GM23248 (cell line): ENCODE measurements at regions not wholly inside any gene's neighbourhood (a gene's known extent, or its start where the extent isn't known, plus 50 kb on each side); places are given as distances from the start of the nearest gene placed in this dataset.

Source experiments
- DNase-seq: peaks from one replicate; pipeline ENCODE4 v3.0.0-alpha.2; 2015
- H2AFZ ChIP-seq: fragments of 200-600 bp; sonication (generic); 2 replicates; pipeline ENCODE4 v1.6.1; 2016; ENCODE audit warnings: antibody characterized with exemption
- H3F3A ChIP-seq: fragments of 200-600 bp; sonication (generic); 2 replicates; pipeline ENCODE4 v1.6.1; 2016; ENCODE audit warnings: mild to moderate bottlenecking, antibody characterized with exemption, mixed run types; ENCODE audit not compliant: insufficient read depth
- H3K27ac ChIP-seq: fragments of 200-600 bp; sonication (generic); 2 replicates; pipeline ENCODE4 v1.5.1; 2016; ENCODE audit warnings: mild to moderate bottlenecking
- H3K27me3 ChIP-seq: fragments of 200-600 bp; sonication (generic); replicated peaks from 2 replicates; pipeline ENCODE4 v1.6.1; 2016; ENCODE audit warnings: mild to moderate bottlenecking; ENCODE audit not compliant: insufficient read depth
- H3K36me3 ChIP-seq: fragments of 200-600 bp; sonication (generic); 2 replicates; pipeline ENCODE4 v1.6.1; 2016; ENCODE audit warnings: low read depth, mild to moderate bottlenecking
- H3K4me1 ChIP-seq: fragments of 200-600 bp; sonication (generic); 2 replicates; pipeline ENCODE4 v1.6.1; 2016; ENCODE audit warnings: mild to moderate bottlenecking; ENCODE audit not compliant: insufficient read depth
- H3K4me2 ChIP-seq: fragments of 200-600 bp; sonication (generic); one replicate; pipeline ENCODE4 v1.6.1; 2016; ENCODE audit warnings: mild to moderate bottlenecking; ENCODE audit not compliant: unreplicated experiment
- H3K4me3 ChIP-seq: fragments of 200-600 bp; sonication (generic); 2 replicates; pipeline ENCODE4 v1.5.1; 2016; ENCODE audit warnings: mild to moderate bottlenecking
- H3K79me2 ChIP-seq: fragments of 200-600 bp; sonication (generic); 2 replicates; pipeline ENCODE4 v1.6.1; 2016; ENCODE audit warnings: mild to moderate bottlenecking; ENCODE audit not compliant: insufficient read depth
- H3K9ac ChIP-seq: fragments of 200-600 bp; sonication (generic); 2 replicates; pipeline ENCODE4 v1.6.1; 2016; ENCODE audit warnings: mild to moderate bottlenecking
- H3K9me2 ChIP-seq: fragments of 200-600 bp; sonication (generic); 2 replicates; pipeline ENCODE4 v1.6.1; 2016; ENCODE audit warnings: mixed run types, mild to moderate bottlenecking, moderate library complexity; ENCODE audit not compliant: insufficient read depth
- H3K9me3 ChIP-seq: fragments of 200-600 bp; sonication (generic); one replicate; pipeline ENCODE4 v1.6.1; 2017; ENCODE audit warnings: low read depth
- H4K20me1 ChIP-seq: fragments of 200-600 bp; sonication (generic); 2 replicates; pipeline ENCODE4 v1.6.0; 2016; ENCODE audit not compliant: insufficient read depth
- EZH2 ChIP-seq: fragments of 200-600 bp; sonication (generic); IDR thresholded peaks from 2 replicates; pipeline ENCODE4 v1.6.1; 2018; ENCODE audit warnings: antibody characterized with exemption, mild to moderate bottlenecking; ENCODE audit not compliant: insufficient read depth, poor library complexity, severe bottlenecking
- EZH2phosphoT487 ChIP-seq: fragments of 200-600 bp; sonication (generic); IDR thresholded peaks from 2 replicates; pipeline ENCODE4 v1.6.1; 2018; ENCODE audit warnings: antibody characterized with exemption, moderate library complexity, mild to moderate bottlenecking, low read depth; ENCODE audit not compliant: insufficient read depth
- WGBS, 2 experiments: methylation state at CpG; one replicate each; pipeline ENCODE4 v1.1.6; 2015 to 2017; ENCODE audit warnings: low lambda C conversion rate in 2 of 2, low coverage in 1 of 2; ENCODE audit errors: missing lambda C conversion rate in 2 of 2; 5-methylcytosine and 5-hydroxymethylcytosine counted together
- in situ Hi-C: fragments of 300-500 bp; cut with MboI; formaldehyde crosslinking; loops from 2 replicates; pipeline ENCODE4 v1.15.0; 2020

- 6 to 29% methylated on average over 1 of the region's 1 CpG for WGBS, 2 experiments
- no peak for TF ChIP-seq EZH2phosphoT487
- TF ChIP-seq EZH2: no peak
Observed at GRCh38 chr19:28829359-28829758, 383.6 kb downstream of the UQCRFS1 start.

GRCh38 chr19:28828276-28828870 lies 384.6 kb downstream of the UQCRFS1 start:
- in situ Hi-C loops: no loop called here
- Histone ChIP-seq H3K9me3 (no peaks in the 10 kb centered on the region), H4K20me1 (no peaks in the 10 kb centered on the region), H3K4me1 (no peaks in the 10 kb centered on the region), H3F3A (no peaks in the 10 kb centered on the region), H2AFZ (no peak overlapping the region), H3K4me3 (no peak overlapping the region), H3K4me2 (no peak overlapping the region), H3K9ac (no peak overlapping the region), H3K27ac (no peak overlapping the region), H3K9me2 (no peaks in the 10 kb centered on the region), H3K27me3 (peaks cover 6% of the 10 kb centered on the region), H3K36me3 (no peaks in the 10 kb centered on the region), H3K79me2 (no peaks in the 10 kb centered on the region)
- TF ChIP-seq EZH2phosphoT487 (no peak), EZH2 (no peak)
- no peak for DNase-seq
- 22 to 28% methylated on average over 10 of the region's 10 CpGs for WGBS, 2 experiments

More at GRCh38 chr19:28829359-28829758, 383.6 kb downstream of the UQCRFS1 start:
- no peak for DNase-seq
- Histone ChIP-seq H3K36me3 (no peaks in the 10 kb centered on the region), H3K4me3 (no peak overlapping the region), H3F3A (no peaks in the 10 kb centered on the region), H2AFZ (no peak overlapping the region), H3K4me1 (no peaks in the 10 kb centered on the region), H3K9ac (no peak overlapping the region), H3K4me2 (no peak overlapping the region), H3K9me2 (no peaks in the 10 kb centered on the region), H3K79me2 (no peaks in the 10 kb centered on the region), H3K27me3 (peaks cover 6% of the 10 kb centered on the region), H4K20me1 (no peaks in the 10 kb centered on the region), H3K27ac (no peak overlapping the region), H3K9me3 (no peaks in the 10 kb centered on the region)
- in situ Hi-C loops: no loop called here

- Histone ChIP-seq H3K36me3 (no peaks in the 10 kb centered on the region), H3K4me2 (no peak overlapping the region), H3K79me2 (no peaks in the 10 kb centered on the region), H3K4me1 (no peaks in the 10 kb centered on the region), H3K4me3 (no peak overlapping the region), H3F3A (no peaks in the 10 kb centered on the region), H2AFZ (no peak overlapping the region), H3K9ac (no peak overlapping the region), H3K9me2 (no peaks in the 10 kb centered on the region), H3K27me3 (peaks cover 6% of the 10 kb centered on the region), H4K20me1 (no peaks in the 10 kb centered on the region), H3K9me3 (no peaks in the 10 kb centered on the region), H3K27ac (no peak overlapping the region)
- TF ChIP-seq EZH2phosphoT487 (no peak), EZH2 (no peak)
- in situ Hi-C loops: no loop called here
- WGBS, 2 experiments: 28 to 41% methylated on average over 8 of the region's 8 CpGs
- no peak for DNase-seq
Observed at GRCh38 chr19:28827382-28827781, 385.6 kb downstream of the UQCRFS1 start.

- Histone ChIP-seq H3K36me3 (no peaks in the 10 kb centered on the region), H3K27me3 (no peaks in the 10 kb centered on the region; the same call in 1 of the 2 replicates), H3K79me2 (no peaks in the 10 kb centered on the region), H3K4me1 (no peaks in the 10 kb centered on the region), H4K20me1 (no peaks in the 10 kb centered on the region), H3K9me2 (no peaks in the 10 kb centered on the region), H3K4me3 (no peak overlapping the region), H3K27ac (no peak overlapping the region), H3K4me2 (no peak overlapping the region), H3K9me3 (no peaks in the 10 kb centered on the region), H3F3A (no peaks in the 10 kb centered on the region), H2AFZ (no peak overlapping the region), H3K9ac (no peak overlapping the region)
- WGBS, 2 experiments: 23 to 26% methylated on average over 11 of the region's 11 CpGs
- in situ Hi-C loops: no loop called here
- TF ChIP-seq EZH2phosphoT487 (no peak), EZH2 (no peak)
- no peak for DNase-seq
Observed at GRCh38 chr19:28823338-28823961, 389.5 kb downstream of the UQCRFS1 start.
